Activated T-helper 2 cell treated with anti-CD3 and anti-CD28 coated beads, Interferon-gamma antibody, Interleukin-2, Interleukin-4, amounts not matched to agents 10 μg/mL and 5 μg/mL and 100 μg/mL, durations not matched to agents 14 hours and 24 hours and 36 hours (primary cell): ENCODE measurements at regions not wholly inside any gene's neighbourhood (a gene's known extent, or its start where the extent isn't known, plus 50 kb on each side); places are given as distances from the start of the nearest gene placed in this dataset.
"Not testable (repeated sequence)": the region's sequence is repeated elsewhere in the genome, so short reads cannot be mapped to it uniquely, and the experiment has no call there.

Experiments
- DNase-seq: peaks from one replicate; pipeline ENCODE4 v3.0.0; 2021; ENCODE audit warnings: low spot score
- H3K27ac Mint-ChIP-seq: one replicate; pipeline ENCODE4 v1.8.0; 2021; ENCODE audit warnings: mixed read lengths
- H3K27me3 Mint-ChIP-seq: one replicate; pipeline ENCODE4 v1.8.0; 2021; ENCODE audit warnings: low read depth, mixed read lengths
- H3K36me3 Mint-ChIP-seq: one replicate; pipeline ENCODE4 v1.8.0; 2021; ENCODE audit warnings: low read depth, mixed read lengths
- H3K4me1 Mint-ChIP-seq: one replicate; pipeline ENCODE4 v1.8.0; 2021; ENCODE audit warnings: low read depth, mixed read lengths
- H3K4me3 Mint-ChIP-seq: one replicate; pipeline ENCODE4 v1.8.0; 2021; ENCODE audit warnings: low read depth, mild to moderate bottlenecking, moderate library complexity, mixed read lengths
- H3K9me3 Mint-ChIP-seq: one replicate; pipeline ENCODE4 v1.8.0; 2021; ENCODE audit warnings: mixed read lengths
- intact Hi-C: fragments of 100-400 bp; cut with micrococcal nuclease; formaldehyde crosslinking; loops from one replicate; pipeline ENCODE4 v1.15.1; 2023

- Mint-ChIP-seq H3K27ac (no peak overlapping the region), H3K4me3 (no peak overlapping the region), H3K9me3 (peaks cover 8% of the 10 kb centered on the region), H3K4me1 (peaks cover 49% of the 10 kb centered on the region), H3K27me3 (no peaks in the 10 kb centered on the region), H3K36me3 (peaks cover 13% of the 10 kb centered on the region)
- intact Hi-C loops: loop anchor here (10.0 kb wide), 4 partner anchors 476 to 1496 kb away; no protein-coding TSS in a partner anchor
- DNase-seq: no peak
Observed at GRCh38 chr3:187808527-187808895, 63.2 kb upstream of the BCL6 start.

GRCh38 chr3:187809612-187809991, 64.3 kb upstream of the BCL6 start:
- Mint-ChIP-seq H3K4me3 (no peak overlapping the region), H3K36me3 (peaks cover 13% of the 10 kb centered on the region), H3K4me1 (peaks cover 41% of the 10 kb centered on the region), H3K9me3 (peaks cover 8% of the 10 kb centered on the region), H3K27me3 (no peaks in the 10 kb centered on the region), H3K27ac (no peak overlapping the region)
- intact Hi-C loops: loop anchor here (10.0 kb wide), 4 partner anchors 475 to 1495 kb away; no protein-coding TSS in a partner anchor
- no peak for DNase-seq

DNA sequence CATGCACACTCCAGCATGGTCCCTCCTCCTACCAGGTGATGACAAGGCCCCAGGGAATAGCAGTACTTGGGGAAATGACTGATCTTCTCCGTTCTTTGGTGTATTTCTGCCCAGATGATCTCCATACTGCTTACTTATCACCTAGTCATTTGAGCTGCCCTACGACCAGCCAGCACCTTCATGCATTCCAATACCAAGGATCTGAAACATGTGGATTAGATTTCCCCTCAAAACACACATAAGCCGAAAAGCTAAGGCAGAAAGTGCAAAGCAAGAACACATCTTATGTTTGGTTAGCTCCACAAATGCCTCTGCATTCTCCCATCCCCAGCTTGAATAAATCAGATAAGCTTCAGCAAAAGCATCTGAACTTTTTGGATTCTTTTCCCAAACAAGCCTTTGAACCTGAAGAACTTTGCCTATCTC, 64.8 kb upstream of the BCL6 start:
- no peak overlapping the region for H3K4me3 Mint-ChIP-seq
- intact Hi-C loops: no loop called here
- H3K9me3 Mint-ChIP-seq: peaks cover 8% of the 10 kb centered on the region
- no peaks in the 10 kb centered on the region for H3K27me3 Mint-ChIP-seq
- DNase-seq: no peak
- H3K4me1 Mint-ChIP-seq: peaks cover 36% of the 10 kb centered on the region
- H3K36me3 Mint-ChIP-seq: peaks cover 13% of the 10 kb centered on the region
- H3K27ac Mint-ChIP-seq: no peak overlapping the region

DNA sequence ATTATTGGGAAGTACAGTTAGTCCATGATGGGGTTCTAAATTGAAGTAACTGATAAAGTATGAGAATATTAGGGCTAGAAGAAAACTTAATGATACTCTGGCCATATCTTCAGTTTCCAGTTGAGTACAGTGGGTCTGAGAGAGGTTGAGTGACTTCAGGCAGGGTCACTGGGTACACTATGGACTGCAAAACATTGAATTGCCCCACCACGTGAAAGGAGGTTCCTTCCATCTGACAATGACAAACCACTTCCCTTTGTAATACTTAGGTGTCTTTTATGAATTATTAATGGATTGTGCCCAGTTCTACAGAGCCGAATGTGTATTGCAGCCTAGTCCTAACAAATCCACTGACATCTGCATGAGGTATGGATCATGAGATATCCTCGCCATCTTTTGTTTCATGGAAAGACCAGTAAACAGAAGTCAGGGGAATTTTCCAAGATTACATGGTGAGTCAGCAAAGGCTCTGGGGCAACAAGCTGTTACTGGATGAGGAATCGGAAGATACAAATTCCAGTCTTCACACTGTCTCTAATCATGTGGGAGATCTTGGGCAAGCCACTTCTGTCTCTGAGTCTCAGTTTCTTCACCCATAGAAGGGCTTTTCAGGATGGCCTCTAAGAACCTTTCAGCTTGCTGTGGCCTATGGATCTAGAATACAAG, 66.5 kb upstream of the BCL6 start:
- no peaks in the 10 kb centered on the region for H3K9me3 Mint-ChIP-seq
- H3K27me3 Mint-ChIP-seq: no peaks in the 10 kb centered on the region
- no peak overlapping the region for H3K27ac Mint-ChIP-seq
- H3K4me1 Mint-ChIP-seq: peaks cover 24% of the 10 kb centered on the region
- DNase-seq: no peak
- H3K36me3 Mint-ChIP-seq: peaks cover 2% of the 10 kb centered on the region
- intact Hi-C loops: no loop called here
- H3K4me3 Mint-ChIP-seq: no peak overlapping the region

GRCh38 chr3:187812496-187812895, 67.2 kb upstream of the BCL6 start:
- Mint-ChIP-seq H3K27ac (no peak overlapping the region), H3K27me3 (no peaks in the 10 kb centered on the region), H3K4me3 (no peak overlapping the region), H3K4me1 (peaks cover 16% of the 10 kb centered on the region), H3K9me3 (peaks cover 5% of the 10 kb centered on the region), H3K36me3 (peaks cover 4% of the 10 kb centered on the region)
- DNase-seq: no peak
- intact Hi-C loops: no loop called here

- H3K4me1 Mint-ChIP-seq: peaks cover 14% of the 10 kb centered on the region
- peaks cover 9% of the 10 kb centered on the region for H3K9me3 Mint-ChIP-seq
- no peak overlapping the region for H3K27ac Mint-ChIP-seq
- intact Hi-C loops: no loop called here
- H3K4me3 Mint-ChIP-seq: no peak overlapping the region
- DNase-seq: no peak
- peaks cover 6% of the 10 kb centered on the region for H3K36me3 Mint-ChIP-seq
- H3K27me3 Mint-ChIP-seq: no peaks in the 10 kb centered on the region
Observed at GRCh38 chr3:187813198-187813597, 67.9 kb upstream of the BCL6 start.

DNA sequence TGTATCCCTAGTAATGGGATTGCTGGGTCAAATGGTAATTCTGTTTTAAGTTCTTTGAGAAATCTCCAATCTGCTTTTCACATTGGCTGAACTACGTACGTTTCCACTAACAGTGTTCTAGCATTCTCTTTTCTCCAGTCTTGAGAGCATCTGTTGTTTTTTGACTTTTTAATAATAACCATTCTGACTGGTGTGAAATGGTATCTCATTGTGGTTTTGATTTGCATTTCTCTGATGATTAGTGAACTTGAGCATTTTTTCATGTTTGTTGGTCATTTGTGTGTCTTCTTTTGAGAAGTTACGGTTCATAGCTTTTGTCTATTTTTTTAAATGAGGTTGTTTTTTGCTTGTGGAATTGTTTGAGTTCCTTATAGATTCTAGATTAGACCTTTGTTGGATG, 72.5 kb upstream of the BCL6 start:
- H3K4me1 Mint-ChIP-seq: peaks cover 18% of the 10 kb centered on the region
- peaks cover 16% of the 10 kb centered on the region for H3K36me3 Mint-ChIP-seq
- H3K9me3 Mint-ChIP-seq: peaks cover 16% of the 10 kb centered on the region
- DNase-seq, H3K27me3 Mint-ChIP-seq, intact Hi-C loops, H3K27ac Mint-ChIP-seq, H3K4me3 Mint-ChIP-seq: not testable (repeated sequence)

GRCh38 chr3:187821616-187822317, 76.5 kb upstream of the BCL6 start:
- no peak for DNase-seq
- Mint-ChIP-seq H3K9me3 (peaks cover 22% of the 10 kb centered on the region), H3K4me3 (no peak overlapping the region), H3K27me3 (no peaks in the 10 kb centered on the region), H3K36me3 (peaks cover 23% of the 10 kb centered on the region), H3K4me1 (peaks cover 29% of the 10 kb centered on the region), H3K27ac (peak overlapping the region; percentile 30)
- intact Hi-C loops: no loop called here

DNA sequence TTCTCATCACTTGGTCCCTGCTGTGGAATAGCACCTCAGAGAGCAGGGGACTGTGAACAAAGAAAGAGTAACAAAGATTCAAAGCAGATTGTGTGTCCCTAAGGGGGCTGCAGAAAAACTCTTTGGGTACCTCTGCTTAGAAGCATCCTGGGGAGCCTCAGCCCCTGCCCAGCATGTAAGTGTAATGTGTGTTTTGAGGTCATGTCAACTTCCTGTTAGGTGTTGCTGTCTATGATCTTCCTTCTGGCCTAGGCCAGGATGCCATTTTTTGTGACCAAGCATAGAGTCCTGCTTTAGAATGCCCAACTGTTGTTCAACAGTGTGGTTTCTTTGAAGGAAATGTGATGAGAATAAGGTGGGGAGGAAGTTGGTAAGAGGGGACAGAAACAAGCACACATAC, 77.1 kb upstream of the BCL6 start:
- no peak for DNase-seq
- peaks cover 21% of the 10 kb centered on the region for H3K36me3 Mint-ChIP-seq
- intact Hi-C loops: no loop called here
- H3K4me3 Mint-ChIP-seq: no peak overlapping the region
- H3K27me3 Mint-ChIP-seq: no peaks in the 10 kb centered on the region
- H3K9me3 Mint-ChIP-seq: peaks cover 17% of the 10 kb centered on the region
- peaks cover 29% of the 10 kb centered on the region for H3K4me1 Mint-ChIP-seq
- H3K27ac Mint-ChIP-seq: peak overlapping the region; percentile 53

- Mint-ChIP-seq H3K4me1 (peaks cover 34% of the 10 kb centered on the region), H3K4me3 (no peak overlapping the region), H3K36me3 (peaks cover 15% of the 10 kb centered on the region), H3K27ac (no peak overlapping the region), H3K27me3 (no peaks in the 10 kb centered on the region), H3K9me3 (peaks cover 10% of the 10 kb centered on the region)
- no peak for DNase-seq
- intact Hi-C loops: no loop called here
Observed at GRCh38 chr3:187823746-187824145, 78.5 kb upstream of the BCL6 start.

GRCh38 chr3:187827723-187828122, 82.5 kb upstream of the BCL6 start:
- no peak overlapping the region for H3K4me3 Mint-ChIP-seq
- peaks cover 8% of the 10 kb centered on the region for H3K36me3 Mint-ChIP-seq

DNA sequence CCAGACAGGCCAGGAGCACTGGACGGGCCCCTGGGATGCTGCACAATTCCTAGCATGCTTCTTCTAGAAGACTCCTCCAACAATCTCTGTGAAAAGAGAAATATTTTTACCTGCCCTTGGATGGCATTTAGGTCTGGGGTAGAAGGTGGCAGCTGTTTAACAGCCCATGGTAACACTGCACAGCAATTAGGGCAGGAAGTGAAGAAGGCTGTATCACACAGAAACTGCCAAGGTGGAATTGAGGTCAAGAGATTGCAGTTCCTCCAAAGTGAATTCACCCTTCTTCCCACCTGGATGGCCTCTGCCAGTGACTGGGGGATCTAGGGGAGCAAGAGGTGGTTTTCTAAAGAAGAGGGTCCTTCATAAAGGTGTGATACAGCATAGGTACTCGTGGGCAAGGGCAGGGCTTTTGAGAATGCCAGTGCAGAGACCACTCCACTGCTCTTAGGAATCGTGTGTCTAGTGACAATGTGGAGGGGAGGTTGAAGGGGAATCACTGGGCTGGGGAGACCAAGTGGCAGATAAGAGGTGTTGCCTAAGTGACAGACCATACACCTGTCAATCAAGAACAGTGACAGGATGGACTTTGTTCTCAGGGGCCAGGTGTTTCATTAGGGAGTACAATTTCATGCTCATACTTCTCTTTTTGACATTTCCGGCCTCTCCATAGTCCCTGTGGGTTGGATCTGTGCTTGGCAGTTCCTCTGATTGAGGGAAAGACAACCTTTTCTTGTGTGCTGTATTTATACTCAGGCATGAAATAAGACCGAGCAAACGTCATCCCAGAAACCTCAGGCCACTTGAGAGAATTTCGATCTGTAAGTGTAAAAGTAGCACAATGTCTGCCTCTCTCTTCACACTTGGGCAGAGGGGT, 83.5 kb upstream of the BCL6 start:
- DNase-seq: no peak
- peaks cover 3% of the 10 kb centered on the region for H3K36me3 Mint-ChIP-seq
- no peaks in the 10 kb centered on the region for H3K27me3 Mint-ChIP-seq
- peaks cover 30% of the 10 kb centered on the region for H3K4me1 Mint-ChIP-seq
- no peak overlapping the region for H3K27ac Mint-ChIP-seq
- H3K9me3 Mint-ChIP-seq: no peaks in the 10 kb centered on the region
- no peak overlapping the region for H3K4me3 Mint-ChIP-seq
- intact Hi-C loops: no loop called here

More at GRCh38 chr3:187827723-187828122, 82.5 kb upstream of the BCL6 start:
- intact Hi-C loops: no loop called here
- no peak for DNase-seq
- Mint-ChIP-seq H3K27ac (no peak overlapping the region), H3K4me1 (peaks cover 36% of the 10 kb centered on the region), H3K9me3 (peaks cover 6% of the 10 kb centered on the region), H3K27me3 (no peaks in the 10 kb centered on the region)

DNA sequence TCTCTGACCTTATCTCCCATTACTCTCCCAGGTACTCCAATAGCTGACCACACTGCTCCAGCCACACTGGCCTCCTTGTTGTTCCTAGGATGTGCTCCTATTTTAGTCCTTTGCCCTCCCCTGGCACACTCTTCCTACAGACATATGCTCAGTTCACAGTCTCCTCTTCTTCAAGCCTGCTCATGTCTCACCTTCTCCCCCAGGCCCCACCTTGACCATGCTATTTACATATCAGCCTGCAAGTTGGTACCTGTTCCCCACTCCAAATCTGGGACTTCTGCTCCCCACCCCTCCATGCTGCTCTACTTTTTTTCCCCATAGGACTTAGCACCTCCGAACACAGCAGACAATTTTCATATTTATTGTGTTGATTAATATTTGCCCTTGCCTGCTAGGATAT, 84.9 kb upstream of the BCL6 start:
- H3K4me3 Mint-ChIP-seq: no peak overlapping the region
- H3K36me3 Mint-ChIP-seq: peaks cover 8% of the 10 kb centered on the region
- H3K9me3 Mint-ChIP-seq: peaks cover 7% of the 10 kb centered on the region
- DNase-seq: no peak
- H3K27me3 Mint-ChIP-seq: no peaks in the 10 kb centered on the region
- no peak overlapping the region for H3K27ac Mint-ChIP-seq
- intact Hi-C loops: no loop called here
- H3K4me1 Mint-ChIP-seq: peaks cover 34% of the 10 kb centered on the region
